H9 (cell line): ENCODE measurements at regions not wholly inside any gene's neighbourhood (a gene's known extent, or its start where the extent isn't known, plus 50 kb on each side); places are given as distances from the start of the nearest gene placed in this dataset.

ENCODE experiments used
- DNase-seq: peaks from one replicate; pipeline ENCODE4 v3.0.0-alpha.2; 2017
- H2AFZ ChIP-seq: one replicate; pipeline ENCODE4 v1.6.1; 2013; ENCODE audit warnings: mild to moderate bottlenecking, low read length, control low read depth, moderate library complexity
- H2AK5ac ChIP-seq: 2 replicates; pipeline ENCODE4 v1.6.1; 2013; ENCODE audit warnings: low read length, control low read depth, mixed read lengths; ENCODE audit not compliant: insufficient read length
- H2BK120ac ChIP-seq: one replicate; pipeline ENCODE4 v1.6.1; 2013; ENCODE audit warnings: low read depth, mild to moderate bottlenecking, low read length, control low read depth, inconsistent platforms; ENCODE audit not compliant: poor library complexity, severe bottlenecking
- H2BK12ac ChIP-seq: 2 replicates; pipeline ENCODE4 v1.6.1; 2013; ENCODE audit warnings: low read length, control low read depth, mixed read lengths, low read depth; ENCODE audit not compliant: insufficient read length
- H2BK15ac ChIP-seq: 2 replicates; pipeline ENCODE4 v1.6.1; 2013; ENCODE audit warnings: low read depth, low read length, control low read depth
- H2BK20ac ChIP-seq: one replicate; pipeline ENCODE4 v1.6.1; 2013; ENCODE audit warnings: low read depth, mild to moderate bottlenecking, low read length, control low read depth, inconsistent platforms; ENCODE audit not compliant: poor library complexity, severe bottlenecking
- H2BK5ac ChIP-seq: 2 replicates; pipeline ENCODE4 v1.6.1; 2013; ENCODE audit warnings: low read length, control low read depth, mixed read lengths; ENCODE audit not compliant: insufficient read length
- H3K14ac ChIP-seq: 2 replicates; pipeline ENCODE4 v1.6.1; 2013; ENCODE audit warnings: low read length, control low read depth; ENCODE audit not compliant: insufficient read depth
- H3K18ac ChIP-seq: 2 replicates; pipeline ENCODE4 v1.6.1; 2013; ENCODE audit warnings: low read depth, mild to moderate bottlenecking, mixed read lengths, low read length, control low read depth; ENCODE audit not compliant: insufficient read length
- H3K23ac ChIP-seq: 2 replicates; pipeline ENCODE4 v1.6.1; 2013; ENCODE audit warnings: low read length, control low read depth, mixed read lengths, low read depth; ENCODE audit not compliant: insufficient read length
- H3K23me2 ChIP-seq: 2 replicates; pipeline ENCODE4 v1.6.1; 2013; ENCODE audit warnings: low read depth, mild to moderate bottlenecking, mixed read lengths, low read length, control low read depth; ENCODE audit not compliant: insufficient read length, poor library complexity, severe bottlenecking
- H3K27ac ChIP-seq: 2 replicates; pipeline ENCODE4 v1.5.1; 2013; ENCODE audit warnings: low read length, control low read depth, mixed read lengths, low read depth; ENCODE audit not compliant: insufficient read length
- H3K27me3 ChIP-seq: 2 replicates; pipeline ENCODE4 v1.6.1; 2013; ENCODE audit warnings: low read length, control low read depth, inconsistent platforms; ENCODE audit not compliant: insufficient read depth
- H3K4ac ChIP-seq: 2 replicates; pipeline ENCODE4 v1.6.1; 2013; ENCODE audit warnings: low read depth, mild to moderate bottlenecking, control low read depth, inconsistent platforms, low read length, moderate library complexity
- H3K4me1 ChIP-seq: 2 replicates; pipeline ENCODE4 v1.6.1; 2013; ENCODE audit warnings: low read length, control low read depth, inconsistent platforms; ENCODE audit not compliant: insufficient read depth
- H3K4me2 ChIP-seq: 2 replicates; pipeline ENCODE4 v1.6.1; 2013; ENCODE audit warnings: low read length, control low read depth, mixed read lengths; ENCODE audit not compliant: insufficient read length, insufficient read depth
- H3K56ac ChIP-seq: 2 replicates; pipeline ENCODE4 v1.6.1; 2013; ENCODE audit warnings: low read depth, mild to moderate bottlenecking, mixed read lengths, low read length, control low read depth; ENCODE audit not compliant: insufficient read length
- H3K79me1 ChIP-seq: 2 replicates; pipeline ENCODE4 v1.6.1; 2013; ENCODE audit warnings: low read depth, mild to moderate bottlenecking, moderate library complexity, low read length, control low read depth, inconsistent platforms; ENCODE audit not compliant: insufficient read depth, poor library complexity, severe bottlenecking
- H3K79me2 ChIP-seq: 2 replicates; pipeline ENCODE4 v1.6.1; 2013; ENCODE audit warnings: low read length, control low read depth, inconsistent platforms; ENCODE audit not compliant: insufficient read depth
- H3K9ac ChIP-seq: 2 replicates; pipeline ENCODE4 v1.6.1; 2013; ENCODE audit warnings: low read length, control low read depth, mixed read lengths; ENCODE audit not compliant: insufficient read length; ENCODE audit errors: extremely low read depth
- H3K9me3 ChIP-seq: one replicate; pipeline ENCODE4 v1.6.1; 2013; ENCODE audit warnings: low read depth, low read length, inconsistent platforms; ENCODE audit not compliant: control insufficient read depth
- H3T11ph ChIP-seq: one replicate; pipeline ENCODE4 v1.6.1; 2013; ENCODE audit warnings: mild to moderate bottlenecking, low read length, control low read depth, inconsistent platforms
- H4K20me1 ChIP-seq: one replicate; pipeline ENCODE4 v1.6.1; 2013; ENCODE audit not compliant: control insufficient read depth, insufficient read length, insufficient read depth
- H4K5ac ChIP-seq: 2 replicates; pipeline ENCODE4 v1.6.1; 2013; ENCODE audit warnings: low read depth, mild to moderate bottlenecking, mixed read lengths, low read length, control low read depth; ENCODE audit not compliant: insufficient read length
- H4K8ac ChIP-seq: replicated peaks from 2 replicates; pipeline ENCODE4 v1.6.1; 2013; ENCODE audit warnings: low read length, control low read depth, mixed read lengths, low read depth; ENCODE audit not compliant: insufficient read length
- H4K91ac ChIP-seq: 2 replicates; pipeline ENCODE4 v1.6.1; 2013; ENCODE audit warnings: low read depth, mild to moderate bottlenecking, moderate library complexity, mixed read lengths, low read length, control low read depth; ENCODE audit not compliant: insufficient read length
- H3K27ac Mint-ChIP-seq, 3 experiments: 2 replicates in 2 of 3; 3 replicates in 1 of 3; pipeline ENCODE4 v1.8.0; 2020 to 2021; ENCODE audit warnings: mixed read lengths in 3 of 3, mild to moderate bottlenecking in 1 of 3, moderate library complexity in 1 of 3
- H3K27me3 Mint-ChIP-seq: 2 replicates; pipeline ENCODE4 v1.8.0; 2021; ENCODE audit warnings: low read depth, mild to moderate bottlenecking, moderate library complexity, mixed read lengths
- H3K36me3 Mint-ChIP-seq, 3 experiments: 2 replicates in 2 of 3; 3 replicates in 1 of 3; pipeline ENCODE4 v1.8.0; 2020 to 2021; ENCODE audit warnings: low read depth in 3 of 3, mixed read lengths in 3 of 3; ENCODE audit not compliant: insufficient read depth in 1 of 3
- H3K4me1 Mint-ChIP-seq, 2 experiments: 2 replicates each; pipeline ENCODE4 v1.8.0; 2020; ENCODE audit warnings: mixed read lengths in 2 of 2
- H3K4me3 Mint-ChIP-seq, 2 experiments: 2 replicates in 1 of 2; 3 replicates in 1 of 2; pipeline ENCODE4 v1.8.0; 2020 to 2021; ENCODE audit warnings: mild to moderate bottlenecking in 2 of 2, mixed read lengths in 2 of 2, moderate library complexity in 1 of 2
- H3K9me3 Mint-ChIP-seq, 2 experiments: 2 replicates in 1 of 2; 3 replicates in 1 of 2; pipeline ENCODE4 v1.8.0; 2020; ENCODE audit warnings: mild to moderate bottlenecking in 2 of 2, mixed read lengths in 2 of 2, moderate library complexity in 1 of 2
- CTCF ChIP-seq: fragments of 200-600 bp; sonication (generic); conservative IDR thresholded peaks from 3 replicates; pipeline ENCODE4 v1.8.0; 2021; ENCODE audit warnings: antibody characterized with exemption, mild to moderate bottlenecking
- WGBS: extraction: QIAGEN DNeasy Blood & Tissue Kit; methylation state at CpG from one replicate; pipeline ENCODE4 v1.1.7; 2013; ENCODE audit warnings: missing lambda C conversion rate, low lambda C conversion rate, mixed read lengths; ENCODE audit not compliant: insufficient read length; ENCODE audit errors: extremely low coverage; 5-methylcytosine and 5-hydroxymethylcytosine counted together

- H3K23ac ChIP-seq, result no peak overlapping the region
- H3K79me2 ChIP-seq, result no peaks in the 10 kb centered on the region
- Mint-ChIP-seq H3K27me3 (no peaks in the 10 kb centered on the region), H3K36me3 (no peaks in the 10 kb centered on the region; a peak in 1 of 7 replicates), H3K4me1 (no peaks in the 10 kb centered on the region), H3K27ac (no peak overlapping the region), H3K4me3 (no peak overlapping the region), H3K9me3 (peaks cover 0 to 6% of the 10 kb centered on the region in 2 experiments; a peak in 3 of 5 replicates)
- no peak overlapping the region for H4K5ac ChIP-seq
- WGBS, result no CpG with 5 or more reads among the region's 1 CpG
- no peak overlapping the region for H3K4me2 ChIP-seq
- no peak overlapping the region for H2BK120ac ChIP-seq
- H3K4ac ChIP-seq, result no peak overlapping the region
- DNase-seq, result no peak
- H3K27ac ChIP-seq, result no peak overlapping the region
- H2BK12ac ChIP-seq, result no peak overlapping the region
- no peak overlapping the region for H2AFZ ChIP-seq
- no peaks in the 10 kb centered on the region for H3K27me3 ChIP-seq
- H3K9me3 ChIP-seq, result no peaks in the 10 kb centered on the region
- no peak overlapping the region for H2BK5ac ChIP-seq
- H3T11ph ChIP-seq, result no peak overlapping the region
- no peak overlapping the region for H2AK5ac ChIP-seq
- no peak overlapping the region for H4K91ac ChIP-seq
- no peak for TF ChIP-seq CTCF
- H3K9ac ChIP-seq, result no peak overlapping the region
- H3K79me1 ChIP-seq, result no peaks in the 10 kb centered on the region
- no peak overlapping the region for H3K56ac ChIP-seq
- H4K8ac ChIP-seq, result no peak overlapping the region
- H3K4me1 ChIP-seq, result no peaks in the 10 kb centered on the region; the same call in 1 of the 2 replicates
- H3K18ac ChIP-seq, result no peak overlapping the region
- no peak overlapping the region for H3K14ac ChIP-seq
- no peak overlapping the region for H2BK15ac ChIP-seq
- no peaks in the 10 kb centered on the region for H3K23me2 ChIP-seq
- H2BK20ac ChIP-seq, result no peak overlapping the region
- H4K20me1 ChIP-seq, result no peaks in the 10 kb centered on the region
Measured at GRCh38 chr11:103690356-103690755, 346.1 kb upstream of the DDI1 start.
